Neural crest cell (in vitro differentiated cells): ENCODE measurements at regions not wholly inside any gene's neighbourhood (a gene's known extent, or its start where the extent isn't known, plus 50 kb on each side); places are given as distances from the start of the nearest gene placed in this dataset.

Source experiments
- DNase-seq: peaks from one replicate; pipeline ENCODE4 v3.0.0; 2021; ENCODE audit warnings: low read depth, mixed read lengths, low spot score
- H3K27ac Mint-ChIP-seq: one replicate; pipeline ENCODE4 v1.8.0; 2021; ENCODE audit warnings: mild to moderate bottlenecking, mixed read lengths; ENCODE audit not compliant: unreplicated experiment
- H3K27me3 Mint-ChIP-seq: 2 replicates; pipeline ENCODE4 v1.8.0; 2021; ENCODE audit warnings: low read depth, mild to moderate bottlenecking, mixed read lengths
- H3K36me3 Mint-ChIP-seq: 2 replicates; pipeline ENCODE4 v1.8.0; 2021; ENCODE audit warnings: low read depth, mild to moderate bottlenecking, mixed read lengths
- H3K4me1 Mint-ChIP-seq: 2 replicates; pipeline ENCODE4 v1.8.0; 2021; ENCODE audit warnings: mixed read lengths
- H3K4me3 Mint-ChIP-seq: one replicate; pipeline ENCODE4 v1.8.0; 2021; ENCODE audit warnings: mild to moderate bottlenecking, mixed read lengths
- H3K9me3 Mint-ChIP-seq: 2 replicates; pipeline ENCODE4 v1.8.0; 2021; ENCODE audit warnings: mixed read lengths
- TF ChIP-seq, protein P1 (sequence below): fragments of 200-600 bp; sonication (generic); conservative IDR thresholded peaks from 2 replicates; pipeline ENCODE4 v1.5.0; 2021; ENCODE audit warnings: antibody characterized with exemption, mild to moderate bottlenecking

DNA sequence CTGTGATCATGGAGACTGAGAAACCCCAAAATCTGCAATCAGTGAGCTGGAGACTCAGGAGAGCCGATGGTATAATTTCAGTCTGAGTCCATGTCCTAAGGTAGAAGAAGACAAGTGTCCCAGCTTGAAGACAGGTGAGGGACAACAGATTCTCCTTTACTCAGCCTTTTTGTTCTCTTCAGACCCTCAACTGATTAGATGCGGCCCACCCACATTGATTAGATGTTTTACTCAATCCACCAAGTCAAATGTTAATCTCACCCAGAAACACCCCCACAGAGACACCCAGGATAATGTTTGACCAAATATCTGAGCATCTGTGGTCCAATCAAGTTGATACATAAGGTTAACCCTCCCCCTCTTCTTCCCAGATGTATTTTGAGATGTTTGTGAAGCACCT lies 131.2 kb downstream of the PFKFB3 start:
- TF ChIP-seq, protein P1, sequence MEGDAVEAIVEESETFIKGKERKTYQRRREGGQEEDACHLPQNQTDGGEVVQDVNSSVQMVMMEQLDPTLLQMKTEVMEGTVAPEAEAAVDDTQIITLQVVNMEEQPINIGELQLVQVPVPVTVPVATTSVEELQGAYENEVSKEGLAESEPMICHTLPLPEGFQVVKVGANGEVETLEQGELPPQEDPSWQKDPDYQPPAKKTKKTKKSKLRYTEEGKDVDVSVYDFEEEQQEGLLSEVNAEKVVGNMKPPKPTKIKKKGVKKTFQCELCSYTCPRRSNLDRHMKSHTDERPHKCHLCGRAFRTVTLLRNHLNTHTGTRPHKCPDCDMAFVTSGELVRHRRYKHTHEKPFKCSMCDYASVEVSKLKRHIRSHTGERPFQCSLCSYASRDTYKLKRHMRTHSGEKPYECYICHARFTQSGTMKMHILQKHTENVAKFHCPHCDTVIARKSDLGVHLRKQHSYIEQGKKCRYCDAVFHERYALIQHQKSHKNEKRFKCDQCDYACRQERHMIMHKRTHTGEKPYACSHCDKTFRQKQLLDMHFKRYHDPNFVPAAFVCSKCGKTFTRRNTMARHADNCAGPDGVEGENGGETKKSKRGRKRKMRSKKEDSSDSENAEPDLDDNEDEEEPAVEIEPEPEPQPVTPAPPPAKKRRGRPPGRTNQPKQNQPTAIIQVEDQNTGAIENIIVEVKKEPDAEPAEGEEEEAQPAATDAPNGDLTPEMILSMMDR = no peak
- H3K36me3 Mint-ChIP-seq = no peaks in the 10 kb centered on the region
- H3K9me3 Mint-ChIP-seq = peaks cover 2% of the 10 kb centered on the region
- no peak for DNase-seq
- no peak overlapping the region for H3K4me3 Mint-ChIP-seq
- H3K27me3 Mint-ChIP-seq = no peaks in the 10 kb centered on the region
- no peak overlapping the region for H3K27ac Mint-ChIP-seq
- no peaks in the 10 kb centered on the region for H3K4me1 Mint-ChIP-seq

DNA sequence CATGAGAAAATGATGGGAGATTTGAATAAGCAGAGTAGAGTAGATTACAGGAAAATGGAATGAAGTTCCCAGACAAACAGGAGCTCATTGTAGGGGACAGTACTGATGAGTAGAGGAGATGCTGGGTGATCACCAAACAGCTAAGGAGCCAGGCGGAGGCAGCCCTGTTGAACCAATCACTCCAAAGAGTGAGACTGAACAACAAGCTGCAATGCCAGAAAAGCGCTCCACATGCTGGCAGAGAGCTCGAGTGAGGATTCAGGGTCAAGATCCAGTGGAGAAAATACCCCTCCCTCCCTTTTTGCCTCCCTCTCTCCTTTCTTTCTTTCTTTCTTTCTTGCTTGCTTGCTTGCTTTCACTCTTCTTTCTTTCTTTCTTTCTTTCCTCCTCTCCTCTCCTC lies 133.3 kb downstream of the PFKFB3 start:
- TF ChIP-seq, protein P1 = no peak
- peaks cover 2% of the 10 kb centered on the region for H3K27me3 Mint-ChIP-seq
- no peaks in the 10 kb centered on the region for H3K36me3 Mint-ChIP-seq
- H3K4me1 Mint-ChIP-seq = no peaks in the 10 kb centered on the region
- DNase-seq = no peak
- H3K27ac Mint-ChIP-seq = peak overlapping the region; percentile 25
- H3K4me3 Mint-ChIP-seq = no peak overlapping the region
- no peaks in the 10 kb centered on the region for H3K9me3 Mint-ChIP-seq

DNA sequence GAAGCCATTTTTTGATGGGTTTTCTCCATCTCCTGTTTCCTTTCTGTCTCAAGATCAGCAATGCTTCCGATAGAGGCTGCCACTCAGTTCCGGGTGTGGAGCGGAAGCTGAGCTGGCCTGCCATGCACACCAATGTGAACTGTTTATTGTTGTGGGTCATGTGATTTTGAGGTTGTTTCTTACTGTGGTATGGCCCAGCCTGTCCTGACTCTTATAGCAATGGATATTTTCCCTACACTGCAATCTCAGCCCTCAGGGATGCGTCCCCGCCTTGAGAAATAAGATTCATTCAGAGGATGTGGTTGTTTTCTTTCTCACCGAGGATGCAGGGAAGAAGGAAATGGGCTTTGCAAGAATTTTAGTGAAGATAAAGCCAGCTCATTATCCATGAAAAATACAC lies 134.7 kb downstream of the PFKFB3 start:
- Mint-ChIP-seq H3K9me3 (no peaks in the 10 kb centered on the region), H3K27ac (no peak overlapping the region), H3K36me3 (no peaks in the 10 kb centered on the region), H3K4me1 (no peaks in the 10 kb centered on the region), H3K27me3 (peaks cover 2% of the 10 kb centered on the region), H3K4me3 (no peak overlapping the region)
- no peak for DNase-seq
- TF ChIP-seq, protein P1 = no peak

DNA sequence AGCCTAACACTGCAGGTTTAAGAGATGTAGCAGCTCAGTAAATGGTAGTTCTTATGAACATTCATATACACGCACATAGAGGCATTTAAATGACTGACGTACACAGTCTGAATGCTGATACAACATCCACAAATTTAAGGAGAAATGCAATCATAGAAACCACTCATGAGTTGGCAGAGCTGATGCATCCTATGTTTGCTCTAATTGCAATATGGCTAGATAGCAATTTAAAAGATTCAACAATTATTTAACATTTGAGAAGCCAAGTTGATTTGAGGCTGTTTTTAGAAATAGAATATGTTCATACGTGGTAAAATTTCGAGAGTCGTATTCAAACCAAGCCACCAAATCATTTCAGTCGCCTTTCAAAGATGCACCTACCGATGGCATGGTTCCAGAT lies 135.6 kb downstream of the PFKFB3 start:
- no peak for DNase-seq
- Mint-ChIP-seq H3K27ac (no peak overlapping the region), H3K27me3 (peaks cover 2% of the 10 kb centered on the region), H3K36me3 (no peaks in the 10 kb centered on the region), H3K4me1 (no peaks in the 10 kb centered on the region), H3K9me3 (no peaks in the 10 kb centered on the region), H3K4me3 (no peak overlapping the region)
- TF ChIP-seq, protein P1 = no peak

DNA sequence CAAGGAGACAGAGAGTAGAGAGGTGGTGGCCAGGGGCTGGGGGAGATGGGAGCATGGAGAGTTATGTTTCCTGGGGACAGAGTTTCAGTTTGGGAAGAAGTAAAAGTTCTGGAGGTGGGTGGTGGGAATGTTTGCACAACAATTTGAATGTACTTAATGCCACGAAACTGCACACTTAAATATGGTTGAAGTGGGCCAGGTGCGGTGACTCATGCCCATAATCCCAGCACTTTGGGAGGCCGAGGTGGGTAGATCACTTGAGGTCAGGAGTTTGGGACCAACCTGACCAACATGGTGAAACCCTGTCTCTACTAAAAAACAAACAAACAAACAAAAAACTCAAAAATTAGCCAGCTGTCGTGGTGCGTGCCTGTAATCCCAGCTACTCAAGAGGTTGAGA lies 137.2 kb downstream of the PFKFB3 start:
- Mint-ChIP-seq H3K4me3 (no peak overlapping the region), H3K9me3 (peaks cover 2% of the 10 kb centered on the region), H3K27me3 (peaks cover 2% of the 10 kb centered on the region)

More for the DNA sequence above, 137.2 kb downstream of the PFKFB3 start:
- Mint-ChIP-seq H3K27ac (no peak overlapping the region), H3K4me1 (no peaks in the 10 kb centered on the region), H3K36me3 (no peaks in the 10 kb centered on the region)
- no peak for DNase-seq
- TF ChIP-seq, protein P1 = no peak
